ENCODE measurements at regions not wholly inside any gene's neighbourhood (a gene's known extent, or its start where the extent isn't known, plus 50 kb on each side); places are given as distances from the start of the nearest gene placed in this dataset.

DNA sequence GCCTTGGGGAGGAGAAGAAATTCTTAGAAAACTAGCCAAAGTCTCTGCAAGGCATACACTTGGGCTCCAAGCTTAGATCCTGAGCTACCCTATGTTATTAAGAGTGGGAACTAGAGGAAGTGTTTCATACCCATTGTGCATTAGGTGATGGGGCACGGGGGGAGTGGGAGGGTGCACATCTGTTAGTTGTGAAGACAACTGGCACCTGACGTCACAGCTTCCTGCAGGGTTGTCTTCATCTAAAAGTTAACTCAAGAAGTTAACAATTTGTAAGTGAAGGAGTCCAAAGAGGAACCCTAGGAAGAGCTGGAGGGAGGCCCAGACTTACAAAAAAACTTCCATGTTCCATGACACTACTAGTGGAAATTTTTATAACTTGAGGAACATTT, 158.1 kb downstream of the ADRA2A start:
- no peak overlapping the region for H3K4me3 ChIP-seq
- H3K4me1 ChIP-seq (ENCODE audit: control insufficient read depth in 1 of 2, low read depth in 2 of 2) = no peaks in the 10 kb centered on the region
- no peaks in the 10 kb centered on the region for H3K36me3 ChIP-seq
- DNase-seq (ENCODE audit: low spot score) (no peak), ATAC-seq (ENCODE audit: insufficient number of reproducible peaks, low FRiP score, low read depth) (no peak)
- no peaks in the 10 kb centered on the region for H3K27me3 ChIP-seq (replicated peaks; ENCODE audit: insufficient read depth)
- no peak for TF ChIP-seq CTCF (IDR thresholded peaks at IDR 0.05)
- no peak overlapping the region for H3K27ac ChIP-seq
- H3K9me3 ChIP-seq = no peaks in the 10 kb centered on the region

DNA sequence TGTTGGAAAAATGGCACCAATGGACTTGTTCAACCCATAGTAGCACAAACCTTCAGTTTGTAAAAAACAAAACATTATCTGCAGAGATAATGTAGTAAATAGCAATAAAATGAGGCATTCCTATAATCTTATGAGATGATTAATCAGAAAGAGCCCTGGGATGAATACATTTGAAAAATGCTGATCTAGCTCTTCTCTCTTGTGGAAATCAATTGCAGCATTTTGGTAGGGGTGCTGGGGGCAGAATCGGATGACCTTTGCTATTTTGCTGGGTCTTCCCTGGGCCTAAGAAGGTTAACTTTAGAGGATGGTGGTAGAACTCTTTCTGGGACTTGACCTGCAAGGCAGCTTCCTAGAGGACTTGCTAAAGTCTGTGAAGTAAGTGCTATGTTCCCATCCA, 163.5 kb downstream of the ADRA2A start:
- H3K27ac ChIP-seq = no peak overlapping the region
- no peak for TF ChIP-seq CTCF (IDR thresholded peaks at IDR 0.05)
- no peak for DNase-seq (ENCODE audit: low spot score)
- H3K4me3 ChIP-seq = no peak overlapping the region
- H3K36me3 ChIP-seq = no peaks in the 10 kb centered on the region
- H3K9me3 ChIP-seq = no peaks in the 10 kb centered on the region
- no peaks in the 10 kb centered on the region for H3K27me3 ChIP-seq (replicated peaks; ENCODE audit: insufficient read depth)
- H3K4me1 ChIP-seq (ENCODE audit: control insufficient read depth in 1 of 2, low read depth in 2 of 2) = no peaks in the 10 kb centered on the region
- no peak for ATAC-seq (ENCODE audit: insufficient number of reproducible peaks, low FRiP score, low read depth)

- H3K27me3 ChIP-seq (replicated peaks; ENCODE audit: insufficient read depth) = no peaks in the 10 kb centered on the region
- no peak overlapping the region for H3K27ac ChIP-seq
- H3K9me3 ChIP-seq = no peaks in the 10 kb centered on the region
- H3K4me1 ChIP-seq (ENCODE audit: control insufficient read depth in 1 of 2, low read depth in 2 of 2) = no peaks in the 10 kb centered on the region
- H3K4me3 ChIP-seq = no peak overlapping the region
- no peak for DNase-seq (ENCODE audit: low spot score)
- no peak for TF ChIP-seq CTCF (IDR thresholded peaks at IDR 0.05)
- H3K36me3 ChIP-seq = no peaks in the 10 kb centered on the region
- ATAC-seq (ENCODE audit: insufficient number of reproducible peaks, low FRiP score, low read depth) = no peak
Measured at GRCh38 chr10:111243126-111243525, 166.3 kb downstream of the ADRA2A start.

GRCh38 chr10:111246136-111246535, 169.3 kb downstream of the ADRA2A start:
- TF ChIP-seq CTCF (IDR thresholded peaks at IDR 0.05) = no peak
- Histone ChIP-seq H3K36me3 (no peaks in the 10 kb centered on the region), H3K9me3 (no peaks in the 10 kb centered on the region), H3K27ac (no peak overlapping the region), H3K27me3 (replicated peaks; ENCODE audit: insufficient read depth) (no peaks in the 10 kb centered on the region), H3K4me3 (no peak overlapping the region), H3K4me1 (ENCODE audit: control insufficient read depth in 1 of 2, low read depth in 2 of 2) (no peaks in the 10 kb centered on the region)
- ATAC-seq (ENCODE audit: insufficient number of reproducible peaks, low FRiP score, low read depth) = no peak
- DNase-seq (ENCODE audit: low spot score) = no peak

GRCh38 chr10:111246814-111247452, 170.1 kb downstream of the ADRA2A start:
- H3K4me3 ChIP-seq = no peak overlapping the region
- H3K4me1 ChIP-seq (ENCODE audit: control insufficient read depth in 1 of 2, low read depth in 2 of 2) = no peaks in the 10 kb centered on the region
- ATAC-seq (ENCODE audit: insufficient number of reproducible peaks, low FRiP score, low read depth) (no peak), DNase-seq (ENCODE audit: low spot score) (no peak)
- H3K27me3 ChIP-seq (replicated peaks; ENCODE audit: insufficient read depth) = no peaks in the 10 kb centered on the region
- H3K27ac ChIP-seq = no peak overlapping the region
- H3K9me3 ChIP-seq = no peaks in the 10 kb centered on the region
- no peak for TF ChIP-seq CTCF (IDR thresholded peaks at IDR 0.05)
- H3K36me3 ChIP-seq = no peaks in the 10 kb centered on the region
